ENCODE measurements at regions not wholly inside any gene's neighbourhood (a gene's known extent, or its start where the extent isn't known, plus 50 kb on each side); places are given as distances from the start of the nearest gene placed in this dataset.

- no peak for TF ChIP-seq SIN3A (IDR thresholded peaks at IDR 0.05; ENCODE audit: borderline replicate concordance, insufficient read depth, low read length)
- no peak for TF ChIP-seq POLR2AphosphoS5 (IDR thresholded peaks at IDR 0.05; ENCODE audit: low read depth, low read length)
- no peak for TF ChIP-seq TAF1 (IDR thresholded peaks at IDR 0.05; ENCODE audit: borderline replicate concordance, insufficient read depth, low read length)
- TF ChIP-seq REST (IDR thresholded peaks at IDR 0.05; ENCODE audit: insufficient read depth in 1 of 2, low read depth in 2 of 2, low read length in 2 of 2), result no peak
- no peak for TF ChIP-seq FOXP2 (optimal IDR thresholded peaks at IDR 0.05; ENCODE audit: borderline replicate concordance, extremely low read depth, extremely low read length, insufficient read depth)
Measured at GRCh38 chr5:155850370-155850769, 476.6 kb upstream of the SGCD start.

GRCh38 chr5:155866971-155867370, 460.0 kb upstream of the SGCD start:
- TF ChIP-seq REST (IDR thresholded peaks at IDR 0.05; ENCODE audit: insufficient read depth in 1 of 2, low read depth in 2 of 2, low read length in 2 of 2), result no peak
- no peak for TF ChIP-seq POLR2AphosphoS5 (IDR thresholded peaks at IDR 0.05; ENCODE audit: low read depth, low read length)
- no peak for TF ChIP-seq FOXP2 (optimal IDR thresholded peaks at IDR 0.05; ENCODE audit: borderline replicate concordance, extremely low read depth, extremely low read length, insufficient read depth)
- no peak for TF ChIP-seq TAF1 (IDR thresholded peaks at IDR 0.05; ENCODE audit: borderline replicate concordance, insufficient read depth, low read length)
- TF ChIP-seq SIN3A (IDR thresholded peaks at IDR 0.05; ENCODE audit: borderline replicate concordance, insufficient read depth, low read length), result no peak

- TF ChIP-seq REST (IDR thresholded peaks at IDR 0.05; ENCODE audit: insufficient read depth in 1 of 2, low read depth in 2 of 2, low read length in 2 of 2), result no peak
- no peak for TF ChIP-seq FOXP2 (optimal IDR thresholded peaks at IDR 0.05; ENCODE audit: borderline replicate concordance, extremely low read depth, extremely low read length, insufficient read depth)
- no peak for TF ChIP-seq TAF1 (IDR thresholded peaks at IDR 0.05; ENCODE audit: borderline replicate concordance, insufficient read depth, low read length)
- TF ChIP-seq SIN3A (IDR thresholded peaks at IDR 0.05; ENCODE audit: borderline replicate concordance, insufficient read depth, low read length), result no peak
- no peak for TF ChIP-seq POLR2AphosphoS5 (IDR thresholded peaks at IDR 0.05; ENCODE audit: low read depth, low read length)
Measured at GRCh38 chr5:155867522-155868088, 459.4 kb upstream of the SGCD start.

GRCh38 chr5:155870636-155871035, 456.3 kb upstream of the SGCD start:
- TF ChIP-seq REST (IDR thresholded peaks at IDR 0.05; ENCODE audit: insufficient read depth in 1 of 2, low read depth in 2 of 2, low read length in 2 of 2) (no peak), POLR2AphosphoS5 (IDR thresholded peaks at IDR 0.05; ENCODE audit: low read depth, low read length) (no peak), FOXP2 (optimal IDR thresholded peaks at IDR 0.05; ENCODE audit: borderline replicate concordance, extremely low read depth, extremely low read length, insufficient read depth) (no peak), SIN3A (IDR thresholded peaks at IDR 0.05; ENCODE audit: borderline replicate concordance, insufficient read depth, low read length) (no peak), TAF1 (IDR thresholded peaks at IDR 0.05; ENCODE audit: borderline replicate concordance, insufficient read depth, low read length) (no peak)
